ENCODE measurements at regions not wholly inside any gene's neighbourhood (a gene's known extent, or its start where the extent isn't known, plus 50 kb on each side); places are given as distances from the start of the nearest gene placed in this dataset.

DNA sequence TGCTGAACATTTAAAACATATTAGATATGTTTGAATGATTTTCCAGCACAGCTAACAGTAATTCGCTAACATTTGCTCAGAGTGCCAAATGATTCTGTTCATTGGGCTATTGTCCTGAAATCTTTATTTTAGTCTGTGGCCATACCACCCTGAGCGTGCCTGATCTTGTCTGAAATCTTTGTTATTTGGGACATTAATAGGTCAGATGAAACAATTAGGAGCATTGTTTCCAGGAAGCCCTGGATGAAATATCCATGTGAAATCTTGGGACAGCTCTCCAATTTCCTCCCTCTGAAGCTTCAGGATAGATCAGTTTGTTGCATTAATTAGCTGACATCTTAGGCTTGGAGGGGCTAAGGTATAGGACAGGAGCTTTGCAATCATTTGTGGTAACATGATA lies 512.0 kb downstream of the KIF20B start:
- Mint-ChIP-seq H3K27ac (no peak overlapping the region), H3K9me3 (ENCODE audit: insufficient read depth) (no peaks in the 10 kb centered on the region), H3K4me3 (no peak overlapping the region), H3K27me3 (no peaks in the 10 kb centered on the region), H3K4me1 (no peaks in the 10 kb centered on the region)
- intact Hi-C loops (cut with micrococcal nuclease): no loop called here
- TF ChIP-seq EZH2 (IDR thresholded peaks at IDR 0.05; ENCODE audit: borderline replicate concordance, insufficient read depth, low read depth, low read length, poor library complexity, severe bottlenecking) (no peak), CTCF (IDR thresholded peaks at IDR 0.05) (no peak)
- WGBS (ENCODE audit: insufficient coverage): 100% methylated on average over 1 of the region's 2 CpGs
- Histone ChIP-seq H3K9me3 (ENCODE audit: control extremely low read depth in 1 of 3, control insufficient read depth in 2 of 3, insufficient read depth in 1 of 3, low read length in 2 of 3) (no peaks in the 10 kb centered on the region), H3K4me3 (ENCODE audit: control extremely low read depth in 1 of 5, extremely low read depth in 1 of 5, insufficient read depth in 1 of 5, low read depth in 2 of 5, low read length in 4 of 5) (no peak overlapping the region), H3K79me2 (ENCODE audit: control insufficient read depth, insufficient read depth, low read length) (no peaks in the 10 kb centered on the region), H3K27me3 (replicated peaks in 1 of 4; ENCODE audit: control extremely low read depth in 1 of 4, control insufficient read depth in 3 of 4, insufficient read depth in 4 of 4, low read length in 3 of 4) (no peaks in the 10 kb centered on the region), H3K4me1 (ENCODE audit: control insufficient read depth in 2 of 2, insufficient read depth in 2 of 2, low read length in 2 of 2) (no peaks in the 10 kb centered on the region), H3K27ac (ENCODE audit: low read length in 2 of 2) (no peak overlapping the region), H2AFZ (ENCODE audit: insufficient read depth, low read depth, low read length, poor library complexity, severe bottlenecking) (no peak overlapping the region), H3K4me2 (replicated peaks; ENCODE audit: low read depth, low read length, poor library complexity, severe bottlenecking) (no peak overlapping the region), H3K36me3 (replicated peaks in 1 of 2; ENCODE audit: control extremely low read depth in 1 of 2, control insufficient read depth in 1 of 2, extremely low read depth in 1 of 2, insufficient read depth in 2 of 2, low read length in 1 of 2) (no peaks in the 10 kb centered on the region), H4K20me1 (ENCODE audit: control insufficient read depth, insufficient read depth, low read length, poor library complexity, severe bottlenecking) (no peaks in the 10 kb centered on the region), H3K9ac (ENCODE audit: low read length) (no peak overlapping the region)
- ChIA-PET CTCF (interaction anchor here (0.5 kb wide), 1 partner anchor 850 kb away, joined by 3 read pairs; no protein-coding TSS in a partner anchor), POLR2A (interaction anchor here (0.6 kb wide), 1 partner anchor 126 kb away, joined by 3 read pairs; no protein-coding TSS in a partner anchor)
- no peak for DNase-seq
- no peak for ATAC-seq (ENCODE audit: low read depth)

DNA sequence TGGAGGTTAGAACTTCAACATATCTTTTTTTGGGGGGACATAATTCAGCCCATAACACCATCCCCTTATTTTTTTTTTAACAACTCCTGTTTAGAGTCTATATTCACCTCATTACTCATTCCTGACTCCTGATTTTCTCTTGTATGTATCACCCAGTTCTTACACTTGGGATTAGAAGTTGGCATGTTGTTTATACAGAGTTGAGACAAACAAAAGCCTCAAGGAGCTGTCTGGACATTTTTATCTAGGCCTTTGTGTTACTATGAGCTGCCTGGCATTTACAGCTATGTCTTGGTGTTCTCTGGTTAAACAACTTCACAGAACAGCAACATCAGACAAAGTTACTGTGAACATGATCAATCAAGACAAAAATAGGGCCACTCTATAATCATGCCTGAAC lies 517.5 kb downstream of the KIF20B start:
- Mint-ChIP-seq H3K4me3 (no peak overlapping the region), H3K9me3 (ENCODE audit: insufficient read depth) (no peaks in the 10 kb centered on the region), H3K27me3 (no peaks in the 10 kb centered on the region), H3K4me1 (no peaks in the 10 kb centered on the region), H3K27ac (no peak overlapping the region)
- Histone ChIP-seq H3K9ac (ENCODE audit: low read length) (no peak overlapping the region), H3K9me3 (ENCODE audit: control extremely low read depth in 1 of 3, control insufficient read depth in 2 of 3, insufficient read depth in 1 of 3, low read length in 2 of 3) (no peaks in the 10 kb centered on the region), H2AFZ (ENCODE audit: insufficient read depth, low read depth, low read length, poor library complexity, severe bottlenecking) (no peak overlapping the region), H3K27me3 (replicated peaks in 1 of 4; ENCODE audit: control extremely low read depth in 1 of 4, control insufficient read depth in 3 of 4, insufficient read depth in 4 of 4, low read length in 3 of 4) (no peaks in the 10 kb centered on the region), H4K20me1 (ENCODE audit: control insufficient read depth, insufficient read depth, low read length, poor library complexity, severe bottlenecking) (no peaks in the 10 kb centered on the region), H3K36me3 (replicated peaks in 1 of 2; ENCODE audit: control extremely low read depth in 1 of 2, control insufficient read depth in 1 of 2, extremely low read depth in 1 of 2, insufficient read depth in 2 of 2, low read length in 1 of 2) (no peaks in the 10 kb centered on the region), H3K79me2 (ENCODE audit: control insufficient read depth, insufficient read depth, low read length) (no peaks in the 10 kb centered on the region), H3K27ac (ENCODE audit: low read length in 2 of 2) (no peak overlapping the region), H3K4me3 (ENCODE audit: control extremely low read depth in 1 of 5, extremely low read depth in 1 of 5, insufficient read depth in 1 of 5, low read depth in 2 of 5, low read length in 4 of 5) (no peak overlapping the region), H3K4me1 (ENCODE audit: control insufficient read depth in 2 of 2, insufficient read depth in 2 of 2, low read length in 2 of 2) (no peaks in the 10 kb centered on the region), H3K4me2 (replicated peaks; ENCODE audit: low read depth, low read length, poor library complexity, severe bottlenecking) (no peak overlapping the region)
- ChIA-PET POLR2A (no interaction called here), CTCF (no interaction called here)
- ATAC-seq (ENCODE audit: low read depth): no peak
- intact Hi-C loops (cut with micrococcal nuclease): no loop called here
- no peak for DNase-seq
- TF ChIP-seq EZH2 (IDR thresholded peaks at IDR 0.05; ENCODE audit: borderline replicate concordance, insufficient read depth, low read depth, low read length, poor library complexity, severe bottlenecking) (no peak), CTCF (IDR thresholded peaks at IDR 0.05) (no peak)

Data from B cell (primary cell).